DOHH2 (cell line): ENCODE measurements at regions not wholly inside any gene's neighbourhood (a gene's known extent, or its start where the extent isn't known, plus 50 kb on each side); places are given as distances from the start of the nearest gene placed in this dataset.

Experiments used
- CTCF ChIP-seq: fragments of 200-600 bp; sonication (generic); IDR thresholded peaks from one replicate; pipeline ENCODE4 v1.5.1; 2014; ENCODE audit warnings: antibody characterized with exemption, mild to moderate bottlenecking, low read depth, low read length; ENCODE audit not compliant: poor library complexity, severe bottlenecking
- EZH2phosphoT487 ChIP-seq: fragments of 200-600 bp; sonication (generic); IDR thresholded peaks from 2 replicates; pipeline ENCODE4 v1.6.1; 2017; ENCODE audit warnings: borderline replicate concordance, mild to moderate bottlenecking, antibody characterized with exemption, low read length, moderate library complexity, mixed read lengths

DNA sequence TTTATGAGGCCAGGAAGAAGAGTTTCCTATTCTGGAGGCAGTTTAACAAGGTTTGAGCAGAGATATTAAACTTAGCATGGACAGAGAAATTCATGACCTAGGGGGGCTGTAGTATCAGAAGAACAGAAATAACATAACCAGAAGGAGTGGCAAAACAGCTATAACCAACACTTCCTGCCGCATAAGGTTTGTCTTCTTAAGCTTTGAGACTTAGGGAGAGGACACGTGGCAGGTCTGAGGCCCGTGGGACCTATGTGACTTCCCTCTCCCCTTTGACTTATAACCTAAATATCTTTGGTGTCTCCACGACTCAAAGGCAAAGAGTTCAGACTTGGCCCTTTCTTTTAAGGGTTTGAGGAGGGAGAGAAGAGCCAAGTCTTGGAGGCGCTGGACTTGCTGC is 119.1 kb upstream of the PZP start:
- TF ChIP-seq CTCF: no peak
- TF ChIP-seq EZH2phosphoT487: no peak
